IMR-90 (cell line): ENCODE measurements at regions not wholly inside any gene's neighbourhood (a gene's known extent, or its start where the extent isn't known, plus 50 kb on each side); places are given as distances from the start of the nearest gene placed in this dataset.

Source experiments
- ATAC-seq: fragments of 200-7000 bp; cut with Tn5 transposase; 2 replicates; pipeline ENCODE4 v1.9.1; 2020; ENCODE audit warnings: low read depth, mild to moderate bottlenecking, moderate library complexity
- BruUV-seq: library from RNA; stranded (reverse); fragments of 400-500 nt; replicated peaks from 2 replicates; lab custom pipeline; 2021; lab: Mats Ljungman, UMichigan
- CTCF ChIA-PET: fragments of 300-600 bp; formaldehyde crosslinking; extraction: SDS; loops from one replicate; lab custom pipeline; 2021; ENCODE audit warnings: antibody characterized with exemption; lab: Yijun Ruan, JAX
- POLR2A ChIA-PET: fragments of 300-600 bp; sonication (Branson Sonifier 250); formaldehyde crosslinking; loops from one replicate; lab custom pipeline; 2022; ENCODE audit warnings: antibody characterized with exemption; ENCODE audit not compliant: unreplicated experiment; lab: Charles Lee
- DNase-seq: peaks from one replicate; pipeline ENCODE4 v3.0.0; 2013
- H2AFZ ChIP-seq: replicated peaks from 2 replicates; pipeline ENCODE3; 2013; ENCODE audit warnings: low read length, mild to moderate bottlenecking; ENCODE audit not compliant: poor library complexity
- H2AK5ac ChIP-seq: 2 replicates; pipeline ENCODE4 v1.6.1; 2013; ENCODE audit warnings: low read depth, low read length, inconsistent platforms
- H2AK9ac ChIP-seq: replicated peaks from 2 replicates; pipeline ENCODE3; 2013; ENCODE audit warnings: mild to moderate bottlenecking, low read depth, low read length, moderate library complexity; ENCODE audit not compliant: poor library complexity
- H2BK120ac ChIP-seq: 2 replicates; pipeline ENCODE4 v1.6.1; 2013; ENCODE audit warnings: low read depth, low read length, inconsistent platforms
- H2BK15ac ChIP-seq: 3 replicates; pipeline ENCODE4 v1.6.1; 2013; ENCODE audit warnings: low read depth, low read length, inconsistent platforms
- H2BK20ac ChIP-seq: 2 replicates; pipeline ENCODE4 v1.6.1; 2013; ENCODE audit warnings: low read depth, mild to moderate bottlenecking, inconsistent platforms, low read length, moderate library complexity
- H2BK5ac ChIP-seq: 2 replicates; pipeline ENCODE4 v1.6.1; 2013; ENCODE audit warnings: mild to moderate bottlenecking, low read depth, low read length, inconsistent platforms; ENCODE audit not compliant: poor library complexity, severe bottlenecking
- H3K14ac ChIP-seq: replicated peaks from 2 replicates; pipeline ENCODE4 v1.6.1; 2013; ENCODE audit warnings: low read depth, low read length, inconsistent platforms
- H3K18ac ChIP-seq: 2 replicates; pipeline ENCODE4 v1.6.1; 2013; ENCODE audit warnings: low read depth, low read length, control low read depth
- H3K23ac ChIP-seq: 2 replicates; pipeline ENCODE4 v1.6.1; 2013; ENCODE audit warnings: low read depth, low read length, inconsistent platforms
- H3K27ac ChIP-seq: 2 replicates; pipeline ENCODE4 v1.5.1; 2013; ENCODE audit warnings: mild to moderate bottlenecking, control low read depth, low read length; ENCODE audit not compliant: insufficient read depth
- H3K27me3 ChIP-seq: 2 replicates; pipeline ENCODE4 v1.6.1; 2013; ENCODE audit warnings: low read length; ENCODE audit not compliant: control insufficient read depth, insufficient read depth
- H3K36me3 ChIP-seq: 2 replicates; pipeline ENCODE4 v1.6.1; 2013; ENCODE audit warnings: low read length, mixed read lengths; ENCODE audit not compliant: control insufficient read depth, insufficient read depth
- H3K4ac ChIP-seq: 2 replicates; pipeline ENCODE4 v1.6.1; 2013; ENCODE audit warnings: low read depth, low read length, inconsistent platforms
- H3K4me1 ChIP-seq: 2 replicates; pipeline ENCODE4 v1.6.1; 2013; ENCODE audit warnings: low read length, mixed read lengths; ENCODE audit not compliant: control insufficient read depth, insufficient read depth
- H3K4me2 ChIP-seq: 2 replicates; pipeline ENCODE4 v1.6.1; 2013; ENCODE audit warnings: low read depth, mild to moderate bottlenecking, control low read depth, low read length, moderate library complexity
- H3K4me3 ChIP-seq: 2 replicates; pipeline ENCODE4 v1.5.1; 2013; ENCODE audit warnings: low read depth, mild to moderate bottlenecking, control low read depth, low read length, moderate library complexity; ENCODE audit not compliant: insufficient read depth
- H3K56ac ChIP-seq: 2 replicates; pipeline ENCODE4 v1.6.1; 2013; ENCODE audit warnings: low read length, inconsistent platforms; ENCODE audit not compliant: insufficient read depth; ENCODE audit errors: extremely low read depth
- H3K79me1 ChIP-seq, 2 experiments: 2 replicates each; pipeline ENCODE4 v1.6.1; 2013; ENCODE audit warnings: low read length in 2 of 2, inconsistent platforms in 1 of 2, low read depth in 1 of 2
- H3K9ac ChIP-seq: 2 replicates; pipeline ENCODE4 v1.6.1; 2013; ENCODE audit warnings: low read depth, low read length, control low read depth
- H3K9me1 ChIP-seq: 2 replicates; pipeline ENCODE4 v1.6.1; 2013; ENCODE audit warnings: low read length, inconsistent platforms; ENCODE audit not compliant: insufficient read depth
- H3K9me3 ChIP-seq: 2 replicates; pipeline ENCODE4 v1.6.1; 2013; ENCODE audit warnings: low read length; ENCODE audit not compliant: control insufficient read depth, insufficient read depth
- H4K20me1 ChIP-seq: 2 replicates; pipeline ENCODE4 v1.6.1; 2013; ENCODE audit warnings: low read length, inconsistent platforms; ENCODE audit not compliant: insufficient read depth
- H4K5ac ChIP-seq: 2 replicates; pipeline ENCODE4 v1.6.1; 2013; ENCODE audit warnings: mild to moderate bottlenecking, low read depth, low read length, control low read depth
- H4K8ac ChIP-seq, 2 experiments: 2 replicates each; pipeline ENCODE4 v1.6.1; 2013; ENCODE audit warnings: low read depth in 2 of 2, low read length in 2 of 2, control low read depth in 1 of 2, inconsistent platforms in 1 of 2
- H4K91ac ChIP-seq: 2 replicates; pipeline ENCODE4 v1.6.1; 2013; ENCODE audit warnings: low read depth, low read length, inconsistent platforms; ENCODE audit not compliant: insufficient read depth
- BHLHE40 ChIP-seq: fragments of 150-350 bp; IDR thresholded peaks from 2 replicates; pipeline ENCODE4 v1.6.1; 2016; ENCODE audit warnings: mild to moderate bottlenecking, low read depth, low read length
- NFE2L2 ChIP-seq: fragments of 150-350 bp; IDR thresholded peaks from 2 replicates; pipeline ENCODE4 v1.6.1; 2016; ENCODE audit warnings: low read depth, mild to moderate bottlenecking, low read length
- POLR2A ChIP-seq: IDR thresholded peaks from 2 replicates; pipeline ENCODE4 v1.6.1; 2012; ENCODE audit warnings: mild to moderate bottlenecking, low read depth, low read length
- RAD21 ChIP-seq: IDR thresholded peaks from 2 replicates; pipeline ENCODE4 v1.6.1; 2012; ENCODE audit warnings: low read length, improper control_type of control experiment
- RCOR1 ChIP-seq: IDR thresholded peaks from 2 replicates; pipeline ENCODE4 v1.6.1; 2012; ENCODE audit warnings: mild to moderate bottlenecking, low read length, improper control_type of control experiment; ENCODE audit not compliant: insufficient replicate concordance
- SMC3 ChIP-seq: fragments of 150-350 bp; IDR thresholded peaks from 2 replicates; pipeline ENCODE4 v1.6.1; 2016; ENCODE audit warnings: low read depth, mild to moderate bottlenecking, antibody characterized with exemption, low read length, moderate library complexity
- WGBS, 2 experiments: methylation state at CpG; one replicate each; pipeline versions ENCODE4 v1.1.5 to v1.1.7; 2013; ENCODE audit warnings: missing lambda C conversion rate in 2 of 2; ENCODE audit not compliant: insufficient read length in 1 of 2; ENCODE audit errors: extremely low coverage in 2 of 2; 5-methylcytosine and 5-hydroxymethylcytosine counted together
- dilution Hi-C: fragments of 300-500 bp; cut with HindIII; formaldehyde crosslinking; loops from one replicate; pipeline ENCODE4 v1.14.3; 2018; ENCODE audit warnings: low sequenced_read_pairs; ENCODE audit not compliant: unreplicated experiment
- in situ Hi-C: fragments of 300-500 bp; cut with MboI; formaldehyde crosslinking; loops from 3 replicates; pipeline ENCODE4 v1.14.3; 2019; ENCODE audit warnings: low sequenced_read_pairs, inconsistent platforms, mixed read lengths
- intact Hi-C: fragments of 100-400 bp; cut with micrococcal nuclease; formaldehyde crosslinking; loops from 2 replicates; pipeline ENCODE4 v1.10.0; 2022
- TF ChIP-seq, protein P1 (sequence below): fragments of 150-350 bp; IDR thresholded peaks from 2 replicates; pipeline ENCODE4 v1.6.1; 2017; ENCODE audit warnings: mild to moderate bottlenecking, antibody characterized with exemption, low read length, low read depth

DNA sequence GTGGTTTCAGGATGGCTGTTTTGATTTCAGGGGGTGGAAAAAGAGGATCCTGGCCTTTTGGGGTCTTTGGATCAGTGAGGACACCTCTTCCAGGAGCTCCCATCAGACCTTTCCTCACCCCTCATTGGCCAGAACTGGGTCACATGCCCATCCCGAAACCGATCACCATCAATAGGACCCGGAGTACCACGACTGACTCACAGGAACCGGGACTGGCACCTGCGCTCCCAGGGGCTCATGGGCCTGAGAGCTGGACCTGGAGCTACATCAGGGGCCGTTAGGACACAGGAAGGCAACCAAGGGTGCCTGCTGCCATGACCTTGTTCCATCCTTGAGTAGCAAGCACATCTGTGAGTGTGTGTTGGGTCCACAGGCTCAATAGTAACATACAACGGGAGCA lies 180.4 kb downstream of the BMP7 start:
- Histone ChIP-seq H3K27me3 (no peaks in the 10 kb centered on the region), H3K18ac (no peak overlapping the region), H2AFZ (no peak overlapping the region), H2AK5ac (no peak overlapping the region), H3K9ac (no peak overlapping the region), H3K27ac (no peak overlapping the region), H3K79me1 (no peaks in the 10 kb centered on the region), H2AK9ac (no peak overlapping the region), H3K4me1 (no peaks in the 10 kb centered on the region), H4K91ac (no peak overlapping the region), H4K5ac (no peak overlapping the region), H3K9me3 (peaks cover 17% of the 10 kb centered on the region; the same call in 1 of the 2 replicates), H3K56ac (no peak overlapping the region), H3K4ac (no peak overlapping the region), H3K4me2 (no peak overlapping the region), H3K14ac (no peak overlapping the region), H3K4me3 (no peak overlapping the region), H2BK5ac (no peak overlapping the region), H2BK20ac (no peak overlapping the region), H2BK120ac (no peak overlapping the region), H3K9me1 (no peaks in the 10 kb centered on the region), H2BK15ac (no peak overlapping the region), H4K8ac (no peak overlapping the region), H3K23ac (no peak overlapping the region), H3K36me3 (no peaks in the 10 kb centered on the region), H4K20me1 (no peaks in the 10 kb centered on the region)
- ChIA-PET CTCF (no interaction called here), POLR2A (no interaction called here)
- in situ Hi-C loops, result loop anchor here (5.0 kb wide), 1 partner anchor 256 kb away; no protein-coding TSS in a partner anchor
- no peak for TF ChIP-seq BHLHE40
- TF ChIP-seq NFE2L2, result no peak
- TF ChIP-seq RCOR1, result no peak
- TF ChIP-seq SMC3, result no peak
- no peak for TF ChIP-seq RAD21
- no peak for TF ChIP-seq POLR2A
- TF ChIP-seq, protein P1, sequence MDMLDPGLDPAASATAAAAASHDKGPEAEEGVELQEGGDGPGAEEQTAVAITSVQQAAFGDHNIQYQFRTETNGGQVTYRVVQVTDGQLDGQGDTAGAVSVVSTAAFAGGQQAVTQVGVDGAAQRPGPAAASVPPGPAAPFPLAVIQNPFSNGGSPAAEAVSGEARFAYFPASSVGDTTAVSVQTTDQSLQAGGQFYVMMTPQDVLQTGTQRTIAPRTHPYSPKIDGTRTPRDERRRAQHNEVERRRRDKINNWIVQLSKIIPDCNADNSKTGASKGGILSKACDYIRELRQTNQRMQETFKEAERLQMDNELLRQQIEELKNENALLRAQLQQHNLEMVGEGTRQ, result no peak
- ATAC-seq, result no peak
- no peak for DNase-seq
- BruUV-seq, result no TSS peak
- 78% methylated on average over 4 of the region's 8 CpGs; no CpG with 5 or more reads in 1 of the 2 experiments for WGBS, 2 experiments
- dilution Hi-C loops, result no loop called here
- intact Hi-C loops, result no loop called here
